B cell (primary cell): ENCODE measurements at regions not wholly inside any gene's neighbourhood (a gene's known extent, or its start where the extent isn't known, plus 50 kb on each side); places are given as distances from the start of the nearest gene placed in this dataset.

Experiments used
- ATAC-seq: fragments of 200-7000 bp; cut with Tn5 transposase; one replicate; pipeline ENCODE4 v1.10.0; 2021; ENCODE audit warnings: low read depth, mild to moderate bottlenecking, moderate number of reproducible peaks, moderate library complexity
- CTCF ChIA-PET: fragments of 350-600 bp; sonication (Branson Sonifier 250); formaldehyde crosslinking; loops from one replicate; lab custom pipeline; 2021; ENCODE audit warnings: antibody characterized with exemption, inconsistent platforms; lab: Charles Lee
- POLR2A ChIA-PET: fragments of 350-600 bp; sonication (Branson Sonifier 250); formaldehyde crosslinking; loops from one replicate; lab custom pipeline; 2021; ENCODE audit warnings: antibody characterized with exemption; lab: Charles Lee
- DNase-seq: peaks from one replicate; pipeline ENCODE4 v3.0.0; 2013
- H2AFZ ChIP-seq: 2 replicates; pipeline ENCODE4 v1.6.1; 2012; ENCODE audit warnings: mild to moderate bottlenecking, low read depth, low read length; ENCODE audit not compliant: insufficient read depth, poor library complexity, severe bottlenecking
- H3K27ac ChIP-seq, 2 donors: 1 replicate in 1 of 2; 2 replicates in 1 of 2; pipeline ENCODE4 v1.5.1; 2012 to 2013; ENCODE audit warnings: low read length in 2 of 2, mild to moderate bottlenecking in 2 of 2, moderate library complexity in 1 of 2
- H3K27me3 ChIP-seq, 4 experiments: fragments of 200-600 bp in 1 of 4; sonication (generic) in 1 of 4; replicated peaks in 1 of 4; 1 replicate in 2 of 4; 2 replicates in 2 of 4; pipeline versions ENCODE4 v1.6.1 to v1.7.0; 2013 to 2016; ENCODE audit warnings: low read length in 3 of 4, mild to moderate bottlenecking in 2 of 4, mixed read lengths in 1 of 4, moderate library complexity in 1 of 4; ENCODE audit not compliant: insufficient read depth in 4 of 4, control insufficient read depth in 3 of 4; ENCODE audit errors: control extremely low read depth in 1 of 4
- H3K36me3 ChIP-seq, 2 experiments: replicated peaks in 1 of 2; 1 replicate in 1 of 2; 2 replicates in 1 of 2; pipeline versions ENCODE4 v1.6.1 to v1.7.1; 2013; ENCODE audit warnings: low read length in 1 of 2; ENCODE audit not compliant: insufficient read depth in 2 of 2, control insufficient read depth in 1 of 2; ENCODE audit errors: control extremely low read depth in 1 of 2, extremely low read depth in 1 of 2
- H3K4me1 ChIP-seq, 2 donors: fragments of 200-600 bp in 1 of 2; sonication (generic) in 1 of 2; 1 replicate in 1 of 2; 2 replicates in 1 of 2; pipeline versions ENCODE4 v1.5.1 to v1.6.1; 2013 to 2017; ENCODE audit warnings: low read length in 2 of 2; ENCODE audit not compliant: control insufficient read depth in 2 of 2, insufficient read depth in 2 of 2
- H3K4me2 ChIP-seq: replicated peaks from 2 replicates; pipeline ENCODE3; 2012; ENCODE audit warnings: mild to moderate bottlenecking, low read depth, low read length; ENCODE audit not compliant: poor library complexity, severe bottlenecking
- H3K4me3 ChIP-seq, 5 experiments: fragments of 200-600 bp in 1 of 5; sonication (generic) in 1 of 5; 1 replicate in 3 of 5; 2 replicates in 2 of 5; pipeline versions ENCODE4 v1.5.1 to v1.7.0; 2011 to 2016; ENCODE audit warnings: low read length in 4 of 5, mild to moderate bottlenecking in 4 of 5, low read depth in 2 of 5, control low read depth in 1 of 5, moderate library complexity in 1 of 5; ENCODE audit not compliant: insufficient read depth in 1 of 5; ENCODE audit errors: control extremely low read depth in 1 of 5, extremely low read depth in 1 of 5
- H3K79me2 ChIP-seq: fragments of 200-600 bp; sonication (generic); one replicate; pipeline ENCODE4 v1.6.0; 2016; ENCODE audit warnings: low read length; ENCODE audit not compliant: control insufficient read depth, insufficient read depth
- H3K9ac ChIP-seq: fragments of 200-600 bp; sonication (generic); 2 replicates; pipeline ENCODE4 v1.6.1; 2017; ENCODE audit warnings: mild to moderate bottlenecking, low read length, moderate library complexity
- H3K9me3 ChIP-seq, 3 donors: one replicate each; pipeline versions ENCODE4 v1.6.1 to v1.7.1; 2013; ENCODE audit warnings: low read length in 2 of 3; ENCODE audit not compliant: control insufficient read depth in 2 of 3, insufficient read depth in 1 of 3; ENCODE audit errors: control extremely low read depth in 1 of 3
- H4K20me1 ChIP-seq: 2 replicates; pipeline ENCODE4 v1.6.0; 2012; ENCODE audit warnings: mild to moderate bottlenecking, low read length; ENCODE audit not compliant: insufficient read depth, control insufficient read depth, poor library complexity, severe bottlenecking
- H3K27ac Mint-ChIP-seq: one replicate; pipeline ENCODE4 v1.8.0; 2021; ENCODE audit warnings: mixed read lengths
- H3K27me3 Mint-ChIP-seq: one replicate; pipeline ENCODE4 v1.8.0; 2021; ENCODE audit warnings: mixed read lengths
- H3K4me1 Mint-ChIP-seq: one replicate; pipeline ENCODE4 v1.8.0; 2021; ENCODE audit warnings: mixed read lengths
- H3K4me3 Mint-ChIP-seq: one replicate; pipeline ENCODE4 v1.8.0; 2021; ENCODE audit warnings: mixed read lengths
- H3K9me3 Mint-ChIP-seq: one replicate; pipeline ENCODE4 v1.8.0; 2022; ENCODE audit warnings: mixed read lengths; ENCODE audit not compliant: insufficient read depth
- EZH2 ChIP-seq: IDR thresholded peaks from 2 replicates; pipeline ENCODE4 v1.6.1; 2012; ENCODE audit warnings: borderline replicate concordance, low read depth, mild to moderate bottlenecking, moderate library complexity, low read length; ENCODE audit not compliant: insufficient read depth, poor library complexity, severe bottlenecking
- WGBS: methylation state at CpG from one replicate; pipeline ENCODE4 v1.1.5; 2013; ENCODE audit warnings: missing lambda C conversion rate; ENCODE audit not compliant: insufficient coverage; 5-methylcytosine and 5-hydroxymethylcytosine counted together
- intact Hi-C: fragments of 100-400 bp; cut with micrococcal nuclease; formaldehyde crosslinking; loops from one replicate; pipeline ENCODE4 v1.10.0; 2022
- TF ChIP-seq, protein P1 (sequence below): fragments of 200-600 bp; IDR thresholded peaks from one replicate; pipeline ENCODE4 v1.8.0; 2022; ENCODE audit warnings: antibody characterized with exemption, mild to moderate bottlenecking

DNA sequence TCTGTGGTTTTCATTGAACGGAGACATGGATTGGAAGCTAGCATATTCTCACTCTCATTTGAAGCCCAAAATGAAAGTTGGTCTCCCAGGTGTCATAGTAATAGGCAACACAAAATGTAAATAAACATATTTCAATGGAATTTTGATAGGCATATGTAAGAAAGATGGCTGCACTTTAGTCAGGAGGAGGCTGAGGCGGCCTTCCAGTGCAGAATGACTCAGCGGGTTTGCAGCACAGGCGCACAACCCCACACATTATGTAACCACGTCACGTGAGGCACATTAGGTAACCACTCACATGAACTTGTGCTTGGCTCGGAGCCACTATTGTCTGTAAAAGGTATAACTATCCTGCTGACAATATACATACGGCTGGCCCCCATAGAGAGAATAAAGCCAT is 381.7 kb downstream of the GPAT3 start:
- no peak overlapping the region for H3K4me3 ChIP-seq
- Mint-ChIP-seq H3K4me3 (no peak overlapping the region), H3K27me3 (peaks cover 4% of the 10 kb centered on the region), H3K9me3 (no peaks in the 10 kb centered on the region), H3K27ac (no peak overlapping the region), H3K4me1 (no peaks in the 10 kb centered on the region)
- ChIA-PET CTCF (no interaction called here), POLR2A (no interaction called here)
- H3K4me1 ChIP-seq, result no peaks in the 10 kb centered on the region
- no peaks in the 10 kb centered on the region for H3K36me3 ChIP-seq
- DNase-seq (no peak), ATAC-seq (no peak)
- no peak overlapping the region for H3K4me2 ChIP-seq
- H3K27me3 ChIP-seq, result no peaks in the 10 kb centered on the region
- no peaks in the 10 kb centered on the region for H4K20me1 ChIP-seq
- no peak overlapping the region for H3K9ac ChIP-seq
- peaks cover 0 to 3% (median 0%) of the 10 kb centered on the region in 3 donors for H3K9me3 ChIP-seq
- no peak overlapping the region for H3K27ac ChIP-seq
- H2AFZ ChIP-seq, result no peak overlapping the region
- no peaks in the 10 kb centered on the region for H3K79me2 ChIP-seq
- no peak for TF ChIP-seq EZH2
- TF ChIP-seq, protein P1, sequence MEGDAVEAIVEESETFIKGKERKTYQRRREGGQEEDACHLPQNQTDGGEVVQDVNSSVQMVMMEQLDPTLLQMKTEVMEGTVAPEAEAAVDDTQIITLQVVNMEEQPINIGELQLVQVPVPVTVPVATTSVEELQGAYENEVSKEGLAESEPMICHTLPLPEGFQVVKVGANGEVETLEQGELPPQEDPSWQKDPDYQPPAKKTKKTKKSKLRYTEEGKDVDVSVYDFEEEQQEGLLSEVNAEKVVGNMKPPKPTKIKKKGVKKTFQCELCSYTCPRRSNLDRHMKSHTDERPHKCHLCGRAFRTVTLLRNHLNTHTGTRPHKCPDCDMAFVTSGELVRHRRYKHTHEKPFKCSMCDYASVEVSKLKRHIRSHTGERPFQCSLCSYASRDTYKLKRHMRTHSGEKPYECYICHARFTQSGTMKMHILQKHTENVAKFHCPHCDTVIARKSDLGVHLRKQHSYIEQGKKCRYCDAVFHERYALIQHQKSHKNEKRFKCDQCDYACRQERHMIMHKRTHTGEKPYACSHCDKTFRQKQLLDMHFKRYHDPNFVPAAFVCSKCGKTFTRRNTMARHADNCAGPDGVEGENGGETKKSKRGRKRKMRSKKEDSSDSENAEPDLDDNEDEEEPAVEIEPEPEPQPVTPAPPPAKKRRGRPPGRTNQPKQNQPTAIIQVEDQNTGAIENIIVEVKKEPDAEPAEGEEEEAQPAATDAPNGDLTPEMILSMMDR, result no peak
- intact Hi-C loops, result no loop called here
- 85% methylated on average over 6 of the region's 8 CpGs for WGBS

DNA sequence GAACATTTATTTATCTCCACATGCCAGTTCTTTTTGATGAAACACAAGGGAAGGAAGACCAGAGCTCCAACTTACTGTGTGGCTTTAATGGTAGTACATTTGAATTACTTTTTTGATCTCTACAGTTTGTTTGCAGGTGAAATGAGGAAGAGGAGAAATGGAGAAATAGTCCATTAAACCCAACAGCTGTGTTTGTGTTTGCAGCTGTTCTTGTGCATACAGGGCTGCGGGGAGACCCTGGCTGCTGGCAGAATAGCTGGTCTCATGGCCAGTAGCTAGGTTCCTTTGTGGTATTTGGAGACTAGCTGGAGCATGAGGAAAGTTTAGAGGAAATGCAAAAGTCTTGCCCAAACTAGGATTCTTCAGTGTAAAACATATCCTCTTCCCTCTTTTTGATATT is 374.8 kb downstream of the GPAT3 start:
- Mint-ChIP-seq H3K27me3 (peaks cover 10% of the 10 kb centered on the region), H3K4me3 (no peak overlapping the region), H3K27ac (no peak overlapping the region), H3K4me1 (no peaks in the 10 kb centered on the region), H3K9me3 (no peaks in the 10 kb centered on the region)
- intact Hi-C loops, result no loop called here
- no peak overlapping the region for H2AFZ ChIP-seq
- ChIA-PET CTCF (no interaction called here), POLR2A (no interaction called here)
- no peaks in the 10 kb centered on the region for H3K79me2 ChIP-seq
- no peak overlapping the region for H3K9ac ChIP-seq
- H3K4me1 ChIP-seq, result no peaks in the 10 kb centered on the region
- ATAC-seq, result no peak
- H3K9me3 ChIP-seq, result no peaks in the 10 kb centered on the region
- no peaks in the 10 kb centered on the region for H3K27me3 ChIP-seq
- no peaks in the 10 kb centered on the region for H3K36me3 ChIP-seq
- no peak overlapping the region for H3K27ac ChIP-seq
- TF ChIP-seq EZH2, result no peak
- TF ChIP-seq, protein P1, result no peak
- DNase-seq, result no peak
- H3K4me2 ChIP-seq, result no peak overlapping the region
- no CpG with 5 or more reads among the region's 1 CpG for WGBS
- no peaks in the 10 kb centered on the region for H4K20me1 ChIP-seq
- H3K4me3 ChIP-seq, result no peak overlapping the region
